K562 (cell line): ENCODE measurements at regions not wholly inside any gene's neighbourhood (a gene's known extent, or its start where the extent isn't known, plus 50 kb on each side); places are given as distances from the start of the nearest gene placed in this dataset.
"Not testable (repeated sequence)": the region's sequence is repeated elsewhere in the genome, so short reads cannot be mapped to it uniquely, and the experiment has no call there.

Experiments used
- ATAC-seq: fragments of 200-7000 bp; cut with Tn5 transposase; 3 replicates; pipeline ENCODE4 v1.9.1; 2020; ENCODE audit warnings: moderate library complexity
- BruUV-seq: library from RNA; stranded (reverse); fragments of 400-500 nt; replicated peaks from 2 replicates; lab custom pipeline; 2021; lab: Mats Ljungman, UMichigan
- CTCF ChIA-PET: fragments of 300-600 bp; formaldehyde crosslinking; extraction: SDS; loops from one replicate; lab custom pipeline; 2021; ENCODE audit warnings: low intra/inter-chr PET ratio; lab: Yijun Ruan, JAX
- POLR2A ChIA-PET: fragments of 300-600, 350-650 bp; sonication (Branson Sonifier 250); formaldehyde crosslinking; extraction: SDS; loops from one replicate; lab custom pipeline; 2021; ENCODE audit warnings: antibody characterized with exemption, inconsistent platforms; lab: Yijun Ruan, JAX
- DNase-seq, 4 experiments: peaks; one replicate each; pipeline versions ENCODE4 v3.0.0 to v3.0.0-alpha.2; 2011 to 2018; ENCODE audit warnings: low spot score in 3 of 4, mixed read lengths in 3 of 4; ENCODE audit errors: extremely low read depth in 1 of 4
- FAIRE-seq: peaks from 2 replicates; lab custom pipeline; 2011; peaks lifted over from hg19 to GRCh38; lab: Jason Lieb, UNC
- H2AFZ ChIP-seq: 2 replicates; pipeline ENCODE4 v1.6.0; 2011; ENCODE audit warnings: low read depth, low read length, control low read depth, inconsistent platforms
- H3K27ac ChIP-seq: fragments of 200-600 bp; 3 replicates; pipeline ENCODE4 v1.8.0; 2011; ENCODE audit warnings: low read depth, mild to moderate bottlenecking, control low read depth, inconsistent platforms, low read length, moderate library complexity, mixed read lengths; ENCODE audit errors: extremely low read depth
- H3K27me3 ChIP-seq, 2 experiments: fragments of 300-600 bp in 1 of 2; 2 replicates in 1 of 2; 3 replicates in 1 of 2; pipeline versions ENCODE4 v1.6.0 to v1.8.0; 2011; ENCODE audit warnings: inconsistent platforms in 2 of 2, low read length in 2 of 2, mild to moderate bottlenecking in 1 of 2, mixed read lengths in 1 of 2, moderate library complexity in 1 of 2; ENCODE audit not compliant: control insufficient read depth in 2 of 2, insufficient read depth in 2 of 2
- H3K36me3 ChIP-seq: fragments of 300-600 bp; 3 replicates; pipeline ENCODE4 v1.8.0; 2011; ENCODE audit warnings: mild to moderate bottlenecking, low read length, inconsistent platforms; ENCODE audit not compliant: control insufficient read depth, insufficient read depth
- H3K4me1 ChIP-seq, 2 experiments: fragments of 200-600 bp in 1 of 2; replicated peaks in 1 of 2; 2 replicates in 1 of 2; 3 replicates in 1 of 2; pipeline versions ENCODE4 v1.5.1 to v1.8.0; 2011; ENCODE audit warnings: inconsistent platforms in 2 of 2, low read length in 2 of 2, mild to moderate bottlenecking in 1 of 2, mixed read lengths in 1 of 2, moderate library complexity in 1 of 2; ENCODE audit not compliant: control insufficient read depth in 2 of 2, insufficient read depth in 2 of 2
- H3K4me2 ChIP-seq: 2 replicates; pipeline ENCODE4 v1.6.1; 2011; ENCODE audit warnings: low read length, control low read depth, inconsistent platforms, mixed read lengths; ENCODE audit not compliant: insufficient read depth
- H3K4me3 ChIP-seq: fragments of 200-600 bp; sonication (generic), shearing (Covaris generic); 2 replicates; pipeline ENCODE4 v1.5.1; 2016; ENCODE audit warnings: control low read depth, inconsistent platforms
- H3K79me2 ChIP-seq: fragments of 200-600 bp; 3 replicates; pipeline ENCODE4 v1.8.0; 2011; ENCODE audit warnings: low read length, inconsistent platforms; ENCODE audit not compliant: control insufficient read depth, insufficient read depth
- H3K9ac ChIP-seq, 2 experiments: 2 replicates each; pipeline versions ENCODE4 v1.6.0 to v1.6.1; 2011; ENCODE audit warnings: low read depth in 2 of 2, low read length in 2 of 2, control low read depth in 1 of 2, inconsistent platforms in 1 of 2, mild to moderate bottlenecking in 1 of 2, mixed read lengths in 1 of 2; ENCODE audit not compliant: insufficient read depth in 1 of 2
- H3K9me1 ChIP-seq: one replicate; pipeline ENCODE4 v1.6.0; 2011; ENCODE audit warnings: inconsistent platforms, mild to moderate bottlenecking, low read length, moderate library complexity; ENCODE audit not compliant: control insufficient read depth, insufficient read depth
- H3K9me3 ChIP-seq: replicated peaks from 2 replicates; pipeline ENCODE4 v1.5.1; 2011; ENCODE audit warnings: low read depth, low read length, inconsistent platforms; ENCODE audit not compliant: control insufficient read depth, insufficient read depth
- H4K20me1 ChIP-seq: replicated peaks from 2 replicates; pipeline ENCODE4 v1.6.1; 2011; ENCODE audit warnings: low read length, inconsistent platforms, mixed read lengths; ENCODE audit not compliant: control insufficient read depth, insufficient read depth
- DDX20 ChIP-seq: fragments of 450-650 bp; IDR thresholded peaks from 2 replicates; pipeline ENCODE4 v1.6.1; 2016; ENCODE audit warnings: missing genetic modification characterization, low read depth, mild to moderate bottlenecking, missing compliant biosample characterization, moderate library complexity
- HLTF ChIP-seq: fragments of 450-650 bp; IDR thresholded peaks from 2 replicates; pipeline ENCODE4 v1.6.1; 2016
- HNRNPLL ChIP-seq: fragments of 200-400 bp; formaldehyde crosslinking; IDR thresholded peaks from 2 replicates; pipeline ENCODE4 v1.6.1; 2017; ENCODE audit warnings: low read length, low read depth, mild to moderate bottlenecking; ENCODE audit not compliant: poor library complexity, severe bottlenecking
- IFI16 ChIP-seq: fragments of 250-450 bp; sonication (Bioruptor Pico); IDR thresholded peaks from 2 replicates; pipeline ENCODE4 v2.1.2; 2022; ENCODE audit warnings: mild to moderate bottlenecking, inconsistent platforms
- KLF16 ChIP-seq: IDR thresholded peaks from 2 replicates; pipeline ENCODE4 v1.6.1; 2016; ENCODE audit warnings: antibody characterized with exemption
- MXI1 ChIP-seq: IDR thresholded peaks from 2 replicates; pipeline ENCODE4 v1.6.1; 2011; ENCODE audit warnings: low read depth, mild to moderate bottlenecking, improper control_type of control experiment, low read length
- SMAD2 ChIP-seq: fragments of 150-350 bp; IDR thresholded peaks from 2 replicates; pipeline ENCODE4 v1.6.1; 2014; ENCODE audit warnings: low read depth, mild to moderate bottlenecking, low read length
- TAL1 ChIP-seq: fragments of 450-650 bp; IDR thresholded peaks from 2 replicates; pipeline ENCODE4 v1.6.1; 2016; ENCODE audit warnings: mild to moderate bottlenecking
- TCF3 ChIP-seq: sonication (generic); formaldehyde crosslinking; IDR thresholded peaks from 2 replicates; pipeline ENCODE4 v1.4.0; 2020; ENCODE audit warnings: mild to moderate bottlenecking, missing genetic modification reagents
- ZNF165 ChIP-seq: fragments of 250-450 bp; sonication (Bioruptor Pico); IDR thresholded peaks from 2 replicates; pipeline ENCODE4 v1.4.0; 2020; ENCODE audit warnings: borderline replicate concordance
- ZNF444 ChIP-seq: fragments of 250-450 bp; sonication (Bioruptor Pico); IDR thresholded peaks from 2 replicates; pipeline ENCODE4 v1.4.0; 2020; ENCODE audit warnings: mild to moderate bottlenecking, moderate library complexity
- WGBS: fragments of 100-300 bp; shearing (Covaris generic); methylation state at CpG from one replicate; pipeline ENCODE4 v1.1.6; 2016; ENCODE audit warnings: low coverage, mixed read lengths; ENCODE audit not compliant: insufficient coverage; ENCODE audit errors: missing lambda C conversion rate; 5-methylcytosine and 5-hydroxymethylcytosine counted together
- in situ Hi-C: fragments of 300-500 bp; cut with MboI; formaldehyde crosslinking; loops from 4 replicates; pipeline ENCODE4 v1.15.0; 2018; ENCODE audit warnings: inconsistent platforms, mixed read lengths
- intact Hi-C: fragments of 100-400 bp; cut with micrococcal nuclease; formaldehyde crosslinking; loops from 2 replicates; pipeline ENCODE4 v1.14.2; 2022
- TF ChIP-seq, protein P1 (sequence below): fragments of 250-450 bp; sonication (Bioruptor Pico); IDR thresholded peaks from 2 replicates; pipeline ENCODE4 v1.4.0; 2020

DNA sequence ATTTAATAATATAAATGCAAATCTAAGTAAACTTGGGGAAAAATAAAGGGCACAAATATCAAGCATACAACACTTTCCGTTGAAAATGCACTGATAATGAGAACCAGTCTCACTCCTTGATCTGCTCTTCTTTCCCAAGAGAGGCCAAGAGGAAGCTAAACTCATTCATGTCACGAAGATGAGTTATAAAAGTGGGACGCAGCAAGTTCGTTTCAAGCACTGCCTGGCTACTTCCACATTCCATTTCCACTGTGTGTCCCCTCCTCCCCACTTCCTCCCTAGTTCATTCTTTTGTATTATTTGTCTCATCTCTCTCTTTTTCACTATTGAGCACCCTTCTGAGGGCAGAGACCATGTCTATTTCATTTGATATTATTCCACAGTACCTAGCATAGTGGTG is 158.1 kb downstream of the SLC24A2 start (continued):
- no peak for TF ChIP-seq SMAD2
- TF ChIP-seq MXI1, result no peak
- no peak for TF ChIP-seq DDX20
- no peak for TF ChIP-seq IFI16

DNA sequence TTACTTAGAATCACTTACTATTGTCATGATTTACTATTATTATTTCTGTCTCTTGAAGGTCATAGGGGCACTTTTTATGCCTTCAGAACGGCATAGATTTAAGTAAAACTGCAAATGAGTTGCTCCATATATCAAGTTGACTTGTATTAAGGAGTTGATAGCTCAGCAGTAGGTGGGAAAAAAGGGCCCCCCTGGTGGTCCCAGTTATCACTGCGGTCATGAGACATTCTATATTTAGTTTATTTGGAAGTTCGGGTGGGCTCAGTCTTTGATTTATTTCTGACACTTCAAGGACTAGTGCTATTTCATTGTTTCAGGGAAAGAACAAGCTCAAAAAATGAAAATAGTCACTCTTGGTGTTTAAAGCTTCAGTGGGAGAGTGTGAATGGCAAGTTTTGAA is 159.3 kb downstream of the SLC24A2 start:
- 16% methylated on average over 3 of the region's 3 CpGs for WGBS
- Histone ChIP-seq H3K4me2 (no peak overlapping the region), H4K20me1 (no peaks in the 10 kb centered on the region), H3K79me2 (no peaks in the 10 kb centered on the region), H3K27me3 (no peaks in the 10 kb centered on the region), H3K4me3 (no peak overlapping the region), H3K9ac (no peak overlapping the region), H3K9me3 (no peaks in the 10 kb centered on the region), H2AFZ (no peak overlapping the region), H3K4me1 (no peaks in the 10 kb centered on the region; a peak in 1 of 5 replicates), H3K9me1 (no peaks in the 10 kb centered on the region), H3K36me3 (no peaks in the 10 kb centered on the region), H3K27ac (no peak overlapping the region)
- FAIRE-seq (no peak), ATAC-seq (no peak), DNase-seq (no peak)
- CTCF ChIA-PET, result no interaction called here
- intact Hi-C loops, result no loop called here
- POLR2A ChIA-PET, result no interaction called here
- in situ Hi-C loops, result no loop called here
- BruUV-seq, result no TSS peak
- TF ChIP-seq TAL1 (no peak), HNRNPLL (no peak), TCF3 (CRISPR knock-in tag) (no peak), HLTF (no peak), KLF16 (no peak), ZNF444 (CRISPR knock-in tag) (no peak), ZNF165 (no peak)
- TF ChIP-seq, protein P1, sequence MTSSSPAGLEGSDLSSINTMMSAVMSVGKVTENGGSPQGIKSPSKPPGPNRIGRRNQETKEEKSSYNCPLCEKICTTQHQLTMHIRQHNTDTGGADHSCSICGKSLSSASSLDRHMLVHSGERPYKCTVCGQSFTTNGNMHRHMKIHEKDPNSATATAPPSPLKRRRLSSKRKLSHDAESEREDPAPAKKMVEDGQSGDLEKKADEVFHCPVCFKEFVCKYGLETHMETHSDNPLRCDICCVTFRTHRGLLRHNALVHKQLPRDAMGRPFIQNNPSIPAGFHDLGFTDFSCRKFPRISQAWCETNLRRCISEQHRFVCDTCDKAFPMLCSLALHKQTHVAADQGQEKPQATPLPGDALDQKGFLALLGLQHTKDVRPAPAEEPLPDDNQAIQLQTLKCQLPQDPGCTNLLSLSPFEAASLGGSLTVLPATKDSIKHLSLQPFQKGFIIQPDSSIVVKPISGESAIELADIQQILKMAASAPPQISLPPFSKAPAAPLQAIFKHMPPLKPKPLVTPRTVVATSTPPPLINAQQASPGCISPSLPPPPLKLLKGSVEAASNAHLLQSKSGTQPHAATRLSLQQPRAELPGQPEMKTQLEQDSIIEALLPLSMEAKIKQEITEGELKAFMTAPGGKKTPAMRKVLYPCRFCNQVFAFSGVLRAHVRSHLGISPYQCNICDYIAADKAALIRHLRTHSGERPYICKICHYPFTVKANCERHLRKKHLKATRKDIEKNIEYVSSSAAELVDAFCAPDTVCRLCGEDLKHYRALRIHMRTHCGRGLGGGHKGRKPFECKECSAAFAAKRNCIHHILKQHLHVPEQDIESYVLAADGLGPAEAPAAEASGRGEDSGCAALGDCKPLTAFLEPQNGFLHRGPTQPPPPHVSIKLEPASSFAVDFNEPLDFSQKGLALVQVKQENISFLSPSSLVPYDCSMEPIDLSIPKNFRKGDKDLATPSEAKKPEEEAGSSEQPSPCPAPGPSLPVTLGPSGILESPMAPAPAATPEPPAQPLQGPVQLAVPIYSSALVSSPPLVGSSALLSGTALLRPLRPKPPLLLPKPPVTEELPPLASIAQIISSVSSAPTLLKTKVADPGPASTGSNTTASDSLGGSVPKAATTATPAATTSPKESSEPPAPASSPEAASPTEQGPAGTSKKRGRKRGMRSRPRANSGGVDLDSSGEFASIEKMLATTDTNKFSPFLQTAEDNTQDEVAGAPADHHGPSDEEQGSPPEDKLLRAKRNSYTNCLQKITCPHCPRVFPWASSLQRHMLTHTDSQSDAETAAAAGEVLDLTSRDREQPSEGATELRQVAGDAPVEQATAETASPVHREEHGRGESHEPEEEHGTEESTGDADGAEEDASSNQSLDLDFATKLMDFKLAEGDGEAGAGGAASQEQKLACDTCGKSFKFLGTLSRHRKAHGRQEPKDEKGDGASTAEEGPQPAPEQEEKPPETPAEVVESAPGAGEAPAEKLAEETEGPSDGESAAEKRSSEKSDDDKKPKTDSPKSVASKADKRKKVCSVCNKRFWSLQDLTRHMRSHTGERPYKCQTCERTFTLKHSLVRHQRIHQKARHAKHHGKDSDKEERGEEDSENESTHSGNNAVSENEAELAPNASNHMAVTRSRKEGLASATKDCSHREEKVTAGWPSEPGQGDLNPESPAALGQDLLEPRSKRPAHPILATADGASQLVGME (CRISPR knock-in tag), result no peak

GRCh38 chr9:19625426-19625825 is 163.4 kb downstream of the SLC24A2 start:
- CTCF ChIA-PET, POLR2A ChIA-PET, in situ Hi-C loops, H3K4me1 ChIP-seq, BruUV-seq, intact Hi-C loops, H3K27ac ChIP-seq, H3K9me3 ChIP-seq, H3K9ac ChIP-seq, H2AFZ ChIP-seq, H3K9me1 ChIP-seq, H3K36me3 ChIP-seq, H4K20me1 ChIP-seq, H3K79me2 ChIP-seq, ATAC-seq, H3K27me3 ChIP-seq, H3K4me3 ChIP-seq, H3K4me2 ChIP-seq, FAIRE-seq, DNase-seq: not testable (repeated sequence)
- WGBS, result 29% methylated on average over 1 of the region's 1 CpG
